Suprapubic skin (tissue), 4 donors: ENCODE measurements at regions not wholly inside any gene's neighbourhood (a gene's known extent, or its start where the extent isn't known, plus 50 kb on each side); places are given as distances from the start of the nearest gene placed in this dataset.

Experiments
- CTCF ChIP-seq, 2 donors: fragments of 200-600 bp in 1 of 2; fragments of 450-650 bp in 1 of 2; sonication (generic) in 1 of 2; IDR thresholded peaks; one replicate each; pipeline ENCODE4 v1.5.1; 2016 to 2019; ENCODE audit warnings: antibody characterized with exemption in 2 of 2, mild to moderate bottlenecking in 1 of 2, moderate library complexity in 1 of 2
- POLR2A ChIP-seq, 2 donors: fragments of 450-650 bp; IDR thresholded peaks; one replicate each; pipeline ENCODE4 v1.6.1; 2017; ENCODE audit warnings: antibody characterized with exemption in 2 of 2, mild to moderate bottlenecking in 2 of 2, moderate library complexity in 2 of 2
- POLR2AphosphoS5 ChIP-seq, 3 donors: sonication (generic); formaldehyde crosslinking; IDR thresholded peaks; one replicate each; pipeline ENCODE4 v1.6.1; 2017; ENCODE audit warnings: antibody characterized with exemption in 3 of 3

- TF ChIP-seq CTCF (IDR thresholded peaks at IDR 0.05) (no peak), POLR2AphosphoS5 (IDR thresholded peaks at IDR 0.05) (no peak), POLR2A (IDR thresholded peaks at IDR 0.05) (no peak)
Observed at GRCh38 chr13:47230155-47230554, 333.3 kb upstream of the HTR2A start.
